ENCODE measurements at regions not wholly inside any gene's neighbourhood (a gene's known extent, or its start where the extent isn't known, plus 50 kb on each side); places are given as distances from the start of the nearest gene placed in this dataset.

DNA sequence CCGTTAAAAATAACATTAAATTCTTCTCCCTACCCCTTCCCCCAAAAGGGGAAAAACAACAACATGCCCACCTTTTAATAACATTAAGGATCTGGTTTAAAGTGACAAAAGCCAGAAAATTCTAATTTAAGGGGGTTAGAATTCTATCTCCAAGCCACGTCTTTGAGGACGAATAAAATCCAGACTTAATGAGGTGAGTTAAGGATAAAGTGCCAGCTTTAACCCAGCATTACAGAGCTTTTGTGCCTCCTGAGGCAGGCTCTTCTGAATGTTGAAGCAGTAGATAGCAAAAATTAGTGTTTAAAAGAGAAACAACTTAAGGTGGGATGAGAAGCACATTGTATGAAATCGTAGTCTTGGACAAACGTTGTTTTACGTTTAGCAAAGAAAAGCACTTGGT is 329.0 kb upstream of the MPDZ start:
- Mint-ChIP-seq H3K4me3 (peak overlapping the region in 1 of 2 experiments; percentile 47; a peak in 2 of 5 replicates), H3K27ac (peak overlapping the region in 1 of 3 experiments; percentile 84; a peak in 1 of 7 replicates), H3K9me3 (no peaks in the 10 kb centered on the region; a peak in 1 of 5 replicates), H3K36me3 (ENCODE audit: insufficient read depth in 1 of 3, low read depth in 3 of 3) (no peaks in the 10 kb centered on the region; a peak in 2 of 7 replicates), H3K4me1 (peaks cover 24 to 29% of the 10 kb centered on the region in 2 experiments), H3K27me3 (ENCODE audit: low read depth) (no peaks in the 10 kb centered on the region; the same call in 1 of the 2 replicates)
- no peak overlapping the region for H3K9ac ChIP-seq (ENCODE audit: extremely low read depth, insufficient read length, low read length)
- no peaks in the 10 kb centered on the region for H4K20me1 ChIP-seq (ENCODE audit: control insufficient read depth, insufficient read depth, insufficient read length)
- no peak overlapping the region for H3K27ac ChIP-seq (ENCODE audit: insufficient read length, low read depth, low read length)
- no peak overlapping the region for H2BK20ac ChIP-seq (ENCODE audit: low read depth, low read length, poor library complexity, severe bottlenecking)
- H2BK5ac ChIP-seq (ENCODE audit: insufficient read length, low read length), result no peak overlapping the region
- H3K79me2 ChIP-seq (ENCODE audit: insufficient read depth, low read length), result no peaks in the 10 kb centered on the region
- no peak overlapping the region for H3K18ac ChIP-seq (ENCODE audit: insufficient read length, low read depth, low read length)
- H2BK120ac ChIP-seq (ENCODE audit: low read depth, low read length, poor library complexity, severe bottlenecking), result no peak overlapping the region
- H3K23ac ChIP-seq (ENCODE audit: insufficient read length, low read depth, low read length), result no peak overlapping the region
- no peak overlapping the region for H2AK5ac ChIP-seq (ENCODE audit: insufficient read length, low read length)
- H4K91ac ChIP-seq (ENCODE audit: insufficient read length, low read depth, low read length), result no peak overlapping the region
- TF ChIP-seq, protein P1, sequence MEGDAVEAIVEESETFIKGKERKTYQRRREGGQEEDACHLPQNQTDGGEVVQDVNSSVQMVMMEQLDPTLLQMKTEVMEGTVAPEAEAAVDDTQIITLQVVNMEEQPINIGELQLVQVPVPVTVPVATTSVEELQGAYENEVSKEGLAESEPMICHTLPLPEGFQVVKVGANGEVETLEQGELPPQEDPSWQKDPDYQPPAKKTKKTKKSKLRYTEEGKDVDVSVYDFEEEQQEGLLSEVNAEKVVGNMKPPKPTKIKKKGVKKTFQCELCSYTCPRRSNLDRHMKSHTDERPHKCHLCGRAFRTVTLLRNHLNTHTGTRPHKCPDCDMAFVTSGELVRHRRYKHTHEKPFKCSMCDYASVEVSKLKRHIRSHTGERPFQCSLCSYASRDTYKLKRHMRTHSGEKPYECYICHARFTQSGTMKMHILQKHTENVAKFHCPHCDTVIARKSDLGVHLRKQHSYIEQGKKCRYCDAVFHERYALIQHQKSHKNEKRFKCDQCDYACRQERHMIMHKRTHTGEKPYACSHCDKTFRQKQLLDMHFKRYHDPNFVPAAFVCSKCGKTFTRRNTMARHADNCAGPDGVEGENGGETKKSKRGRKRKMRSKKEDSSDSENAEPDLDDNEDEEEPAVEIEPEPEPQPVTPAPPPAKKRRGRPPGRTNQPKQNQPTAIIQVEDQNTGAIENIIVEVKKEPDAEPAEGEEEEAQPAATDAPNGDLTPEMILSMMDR (conservative IDR thresholded peaks at IDR 0.05), result no peak
- no CpG with 5 or more reads among the region's 6 CpGs for WGBS (ENCODE audit: extremely low coverage, insufficient read length, low lambda C conversion rate)
- no peaks in the 10 kb centered on the region for H3K9me3 ChIP-seq (ENCODE audit: control insufficient read depth, low read depth, low read length)
- H2AFZ ChIP-seq (ENCODE audit: low read length), result no peak overlapping the region
- no peaks in the 10 kb centered on the region for H3K23me2 ChIP-seq (ENCODE audit: insufficient read length, low read depth, low read length, poor library complexity, severe bottlenecking)
- no peaks in the 10 kb centered on the region for H3K27me3 ChIP-seq (ENCODE audit: insufficient read depth, low read length)
- no peak overlapping the region for H4K8ac ChIP-seq (replicated peaks; ENCODE audit: insufficient read length, low read depth, low read length)
- H2BK12ac ChIP-seq (ENCODE audit: insufficient read length, low read depth, low read length), result no peak overlapping the region
- no peak overlapping the region for H3T11ph ChIP-seq (ENCODE audit: low read length)
- no peak overlapping the region for H4K5ac ChIP-seq (ENCODE audit: insufficient read length, low read depth, low read length)
- no peak overlapping the region for H3K56ac ChIP-seq (ENCODE audit: insufficient read length, low read depth, low read length)
- no peak for DNase-seq
- no peak overlapping the region for H3K4ac ChIP-seq (ENCODE audit: low read depth, low read length)
- H2BK15ac ChIP-seq (ENCODE audit: low read depth, low read length), result no peak overlapping the region
- H3K4me2 ChIP-seq (ENCODE audit: insufficient read depth, insufficient read length, low read length), result no peak overlapping the region
- H3K79me1 ChIP-seq (ENCODE audit: insufficient read depth, low read depth, low read length, poor library complexity, severe bottlenecking), result no peaks in the 10 kb centered on the region
- no peak overlapping the region for H3K14ac ChIP-seq (ENCODE audit: insufficient read depth, low read length)
- H3K4me1 ChIP-seq (ENCODE audit: insufficient read depth, low read length), result no peaks in the 10 kb centered on the region
